Suprapubic skin (tissue), 4 donors: ENCODE measurements at regions not wholly inside any gene's neighbourhood (a gene's known extent, or its start where the extent isn't known, plus 50 kb on each side); places are given as distances from the start of the nearest gene placed in this dataset.
"Not testable (repeated sequence)": the region's sequence is repeated elsewhere in the genome, so short reads cannot be mapped to it uniquely, and the experiment has no call there.

ENCODE experiments used
- DNase-seq, 2 donors: peaks; one replicate each; pipeline ENCODE4 v3.0.0-alpha.2; 2019; ENCODE audit warnings: low spot score in 2 of 2
- H3K27ac ChIP-seq: fragments of 200-600 bp; sonication (generic); one replicate; pipeline ENCODE4 v1.5.1; 2019
- H3K27me3 ChIP-seq: fragments of 200-600 bp; sonication (generic); one replicate; pipeline ENCODE4 v1.5.1; 2019
- H3K36me3 ChIP-seq: fragments of 200-600 bp; sonication (generic); one replicate; pipeline ENCODE4 v1.5.1; 2019
- H3K4me1 ChIP-seq: fragments of 200-600 bp; sonication (generic); one replicate; pipeline ENCODE4 v1.5.1; 2019
- H3K4me3 ChIP-seq: fragments of 200-600 bp; sonication (generic); one replicate; pipeline ENCODE4 v1.5.1; 2019; ENCODE audit warnings: mild to moderate bottlenecking
- H3K9me3 ChIP-seq: fragments of 200-600 bp; sonication (generic); one replicate; pipeline ENCODE4 v1.5.1; 2019
- EP300 ChIP-seq: sonication (generic); formaldehyde crosslinking; IDR thresholded peaks from one replicate; pipeline ENCODE4 v1.6.1; 2017; ENCODE audit warnings: antibody characterized with exemption
- POLR2A ChIP-seq, 2 donors: fragments of 450-650 bp; IDR thresholded peaks; one replicate each; pipeline ENCODE4 v1.6.1; 2017; ENCODE audit warnings: antibody characterized with exemption in 2 of 2, mild to moderate bottlenecking in 2 of 2, moderate library complexity in 2 of 2
- POLR2AphosphoS5 ChIP-seq, 3 donors: sonication (generic); formaldehyde crosslinking; IDR thresholded peaks; one replicate each; pipeline ENCODE4 v1.6.1; 2017; ENCODE audit warnings: antibody characterized with exemption in 3 of 3
- WGBS: methylation state at CpG from one replicate; pipeline ENCODE4 v1.1.5; 2018; 5-methylcytosine and 5-hydroxymethylcytosine counted together
- TF ChIP-seq, protein P1 (sequence below), 2 donors: fragments of 200-600 bp in 1 of 2; fragments of 450-650 bp in 1 of 2; sonication (generic) in 1 of 2; IDR thresholded peaks; one replicate each; pipeline ENCODE4 v1.5.1; 2016 to 2019; ENCODE audit warnings: antibody characterized with exemption in 2 of 2, mild to moderate bottlenecking in 1 of 2, moderate library complexity in 1 of 2

DNA sequence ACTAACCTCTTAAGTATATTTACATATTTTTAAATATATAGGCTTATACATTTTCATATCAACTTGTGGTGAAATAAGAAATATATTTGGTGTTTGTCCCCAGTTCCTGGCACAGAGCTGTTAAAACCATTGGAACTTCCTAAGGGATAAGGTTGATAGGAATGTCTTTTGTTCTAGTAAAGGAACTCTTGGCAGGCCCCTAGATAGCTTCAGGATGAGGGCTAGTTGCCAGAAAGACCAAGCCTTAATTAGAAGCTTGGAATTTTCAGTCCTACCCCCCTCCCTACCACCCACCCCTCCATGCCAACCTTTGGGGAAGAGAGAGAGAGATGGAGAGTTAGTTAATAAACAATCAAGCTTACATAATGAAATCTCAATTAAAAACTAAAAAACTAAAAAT, 638.6 kb upstream of the ACO1 start:
- no peak for DNase-seq
- Histone ChIP-seq H3K9me3 (no peaks in the 10 kb centered on the region), H3K4me3 (no peak overlapping the region), H3K4me1 (no peaks in the 10 kb centered on the region), H3K36me3 (no peaks in the 10 kb centered on the region), H3K27me3 (no peaks in the 10 kb centered on the region), H3K27ac (no peak overlapping the region)
- TF ChIP-seq, protein P1, sequence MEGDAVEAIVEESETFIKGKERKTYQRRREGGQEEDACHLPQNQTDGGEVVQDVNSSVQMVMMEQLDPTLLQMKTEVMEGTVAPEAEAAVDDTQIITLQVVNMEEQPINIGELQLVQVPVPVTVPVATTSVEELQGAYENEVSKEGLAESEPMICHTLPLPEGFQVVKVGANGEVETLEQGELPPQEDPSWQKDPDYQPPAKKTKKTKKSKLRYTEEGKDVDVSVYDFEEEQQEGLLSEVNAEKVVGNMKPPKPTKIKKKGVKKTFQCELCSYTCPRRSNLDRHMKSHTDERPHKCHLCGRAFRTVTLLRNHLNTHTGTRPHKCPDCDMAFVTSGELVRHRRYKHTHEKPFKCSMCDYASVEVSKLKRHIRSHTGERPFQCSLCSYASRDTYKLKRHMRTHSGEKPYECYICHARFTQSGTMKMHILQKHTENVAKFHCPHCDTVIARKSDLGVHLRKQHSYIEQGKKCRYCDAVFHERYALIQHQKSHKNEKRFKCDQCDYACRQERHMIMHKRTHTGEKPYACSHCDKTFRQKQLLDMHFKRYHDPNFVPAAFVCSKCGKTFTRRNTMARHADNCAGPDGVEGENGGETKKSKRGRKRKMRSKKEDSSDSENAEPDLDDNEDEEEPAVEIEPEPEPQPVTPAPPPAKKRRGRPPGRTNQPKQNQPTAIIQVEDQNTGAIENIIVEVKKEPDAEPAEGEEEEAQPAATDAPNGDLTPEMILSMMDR (IDR thresholded peaks at IDR 0.05), result no peak
- no peak for TF ChIP-seq POLR2A (IDR thresholded peaks at IDR 0.05)
- no peak for TF ChIP-seq POLR2AphosphoS5 (IDR thresholded peaks at IDR 0.05)
- TF ChIP-seq EP300, result no peak

DNA sequence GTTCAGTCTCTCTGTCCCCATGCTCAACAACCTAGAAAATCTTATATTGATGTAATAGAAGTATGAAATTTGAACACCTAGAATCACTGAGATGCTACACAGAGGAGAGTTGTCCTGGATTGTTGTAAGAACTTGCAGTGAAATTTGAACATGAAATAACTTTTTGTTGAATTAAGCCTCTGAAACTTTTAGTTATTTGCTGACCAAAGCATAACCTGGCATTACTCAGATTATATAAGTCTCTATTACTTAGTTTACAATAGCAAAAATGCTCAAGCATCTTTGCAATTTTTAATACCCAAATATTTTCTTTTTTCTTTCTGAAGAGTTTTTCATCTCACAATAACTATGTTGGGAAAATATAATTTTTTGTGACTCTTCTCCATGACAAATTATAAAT, 630.7 kb upstream of the ACO1 start:
- Histone ChIP-seq H3K4me3 (no peak overlapping the region), H3K4me1 (no peaks in the 10 kb centered on the region), H3K27ac (no peak overlapping the region), H3K27me3 (no peaks in the 10 kb centered on the region), H3K9me3 (no peaks in the 10 kb centered on the region), H3K36me3 (no peaks in the 10 kb centered on the region)
- no peak for DNase-seq
- TF ChIP-seq POLR2AphosphoS5 (IDR thresholded peaks at IDR 0.05) (no peak), POLR2A (IDR thresholded peaks at IDR 0.05) (no peak), EP300 (no peak)
- TF ChIP-seq, protein P1 (IDR thresholded peaks at IDR 0.05), result no peak

DNA sequence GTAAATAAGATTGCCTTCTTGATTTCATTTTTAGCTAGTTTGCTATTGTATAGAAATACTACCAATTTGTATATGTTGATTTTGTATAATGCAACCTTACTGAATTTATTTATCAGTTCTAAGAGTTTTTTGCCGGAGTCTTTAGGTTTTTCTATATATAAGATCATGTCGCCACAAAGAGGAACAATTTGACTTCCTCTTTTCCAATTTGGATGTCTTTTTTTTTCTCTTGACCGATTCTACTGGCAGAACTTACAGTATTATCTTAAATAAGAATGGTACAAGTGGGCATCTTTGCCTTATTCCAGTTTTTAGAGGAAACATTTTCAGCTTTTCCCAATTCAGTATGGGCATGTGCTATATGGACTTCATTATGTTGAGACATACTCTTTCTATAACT, 624.7 kb upstream of the ACO1 start:
- Histone ChIP-seq H3K9me3 (no peaks in the 10 kb centered on the region), H3K36me3 (no peaks in the 10 kb centered on the region)
- no peak for DNase-seq

DNA sequence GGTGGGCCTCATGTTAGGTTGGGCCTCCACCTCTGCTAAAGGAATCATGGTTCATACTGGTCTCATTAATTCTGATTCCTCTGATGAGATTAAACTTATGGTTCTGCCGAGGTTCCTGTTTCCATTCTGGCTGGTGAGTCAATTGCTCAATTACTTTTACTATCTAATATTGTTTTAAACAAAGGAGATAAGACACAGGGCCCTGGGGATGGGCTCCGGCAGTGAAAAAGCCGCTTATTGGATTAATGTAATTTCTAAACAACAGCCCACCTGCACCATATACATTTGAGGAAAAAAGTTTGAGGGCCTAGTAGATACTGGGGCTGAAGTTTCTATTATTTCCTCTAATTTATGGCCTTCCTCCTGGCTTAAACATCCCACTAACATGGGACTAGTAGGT, 610.4 kb upstream of the ACO1 start:
- not testable (repeated sequence) for H3K36me3 ChIP-seq, H3K9me3 ChIP-seq, H3K27me3 ChIP-seq, H3K4me3 ChIP-seq, DNase-seq, H3K27ac ChIP-seq, H3K4me1 ChIP-seq
- WGBS, result 85% methylated on average over 3 of the region's 3 CpGs

More for the DNA sequence above, 624.7 kb upstream of the ACO1 start:
- Histone ChIP-seq H3K4me3 (no peak overlapping the region), H3K27ac (no peak overlapping the region), H3K27me3 (no peaks in the 10 kb centered on the region), H3K4me1 (no peaks in the 10 kb centered on the region)
- TF ChIP-seq, protein P1 (IDR thresholded peaks at IDR 0.05), result no peak
- no peak for TF ChIP-seq POLR2A (IDR thresholded peaks at IDR 0.05)
- TF ChIP-seq EP300, result no peak
- TF ChIP-seq POLR2AphosphoS5 (IDR thresholded peaks at IDR 0.05), result no peak
- WGBS, result 73% methylated on average over 3 of the region's 3 CpGs

DNA sequence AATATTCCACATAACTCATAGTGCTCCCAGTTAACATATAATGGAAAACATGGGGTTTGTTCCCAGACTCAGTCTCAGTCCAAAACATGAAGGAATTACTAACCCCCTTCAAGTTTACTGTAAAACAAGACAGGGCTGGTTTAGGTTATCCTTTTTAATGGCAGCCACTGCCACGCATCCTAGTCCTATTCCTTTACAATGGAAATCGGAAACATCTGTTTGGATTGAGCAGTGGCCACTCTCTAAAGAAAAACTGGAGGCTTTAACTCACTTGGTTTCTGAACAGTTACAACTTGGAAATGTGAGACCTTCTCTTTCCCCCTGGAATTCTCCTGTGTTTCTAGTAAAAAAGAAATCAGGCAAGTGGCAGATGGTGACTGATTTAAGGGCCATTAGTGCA, 609.9 kb upstream of the ACO1 start:
- Histone ChIP-seq H3K9me3 (peaks cover 3% of the 10 kb centered on the region), H3K36me3 (no peaks in the 10 kb centered on the region), H3K27ac (no peak overlapping the region), H3K27me3 (no peaks in the 10 kb centered on the region), H3K4me3 (no peak overlapping the region), H3K4me1 (no peaks in the 10 kb centered on the region)
- TF ChIP-seq POLR2A (IDR thresholded peaks at IDR 0.05) (no peak), EP300 (no peak), POLR2AphosphoS5 (IDR thresholded peaks at IDR 0.05) (no peak)
- TF ChIP-seq, protein P1 (IDR thresholded peaks at IDR 0.05), result no peak
- WGBS, result 79% methylated on average over 2 of the region's 2 CpGs
- no peak for DNase-seq

DNA sequence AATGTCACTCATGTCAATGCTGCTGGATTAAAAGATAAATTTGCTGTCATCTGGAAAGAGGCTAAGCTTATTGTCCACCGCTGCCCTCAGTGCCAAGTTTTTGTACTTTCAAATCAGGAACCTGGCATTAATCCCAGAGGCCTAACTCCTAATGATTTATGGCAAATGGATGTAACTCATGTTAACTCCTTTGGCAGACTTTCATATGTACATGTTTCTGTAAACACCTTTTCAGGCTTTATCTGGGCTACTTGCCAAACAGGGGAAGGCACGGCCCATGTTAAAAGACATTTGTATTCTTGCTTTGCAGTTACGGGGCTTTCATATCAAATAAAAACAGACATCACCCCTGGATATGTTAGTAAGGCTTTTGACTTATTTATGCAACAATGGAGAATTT, 608.0 kb upstream of the ACO1 start:
- TF ChIP-seq POLR2AphosphoS5 (IDR thresholded peaks at IDR 0.05) (no peak), POLR2A (IDR thresholded peaks at IDR 0.05) (no peak), EP300 (no peak)
- TF ChIP-seq, protein P1 (IDR thresholded peaks at IDR 0.05), result no peak
- no peak overlapping the region for H3K4me3 ChIP-seq
- 6% methylated on average over 3 of the region's 3 CpGs for WGBS
- no peaks in the 10 kb centered on the region for H3K36me3 ChIP-seq
- no peak for DNase-seq
- peaks cover 8% of the 10 kb centered on the region for H3K9me3 ChIP-seq
- H3K27ac ChIP-seq, result no peak overlapping the region
- H3K4me1 ChIP-seq, result no peaks in the 10 kb centered on the region
- no peaks in the 10 kb centered on the region for H3K27me3 ChIP-seq
